ENCODE measurements at regions not wholly inside any gene's neighbourhood (a gene's known extent, or its start where the extent isn't known, plus 50 kb on each side); places are given as distances from the start of the nearest gene placed in this dataset.

GRCh38 chr6:77292564-77293546, 170.4 kb downstream of the HTR1B start:
- TF ChIP-seq, protein P1, sequence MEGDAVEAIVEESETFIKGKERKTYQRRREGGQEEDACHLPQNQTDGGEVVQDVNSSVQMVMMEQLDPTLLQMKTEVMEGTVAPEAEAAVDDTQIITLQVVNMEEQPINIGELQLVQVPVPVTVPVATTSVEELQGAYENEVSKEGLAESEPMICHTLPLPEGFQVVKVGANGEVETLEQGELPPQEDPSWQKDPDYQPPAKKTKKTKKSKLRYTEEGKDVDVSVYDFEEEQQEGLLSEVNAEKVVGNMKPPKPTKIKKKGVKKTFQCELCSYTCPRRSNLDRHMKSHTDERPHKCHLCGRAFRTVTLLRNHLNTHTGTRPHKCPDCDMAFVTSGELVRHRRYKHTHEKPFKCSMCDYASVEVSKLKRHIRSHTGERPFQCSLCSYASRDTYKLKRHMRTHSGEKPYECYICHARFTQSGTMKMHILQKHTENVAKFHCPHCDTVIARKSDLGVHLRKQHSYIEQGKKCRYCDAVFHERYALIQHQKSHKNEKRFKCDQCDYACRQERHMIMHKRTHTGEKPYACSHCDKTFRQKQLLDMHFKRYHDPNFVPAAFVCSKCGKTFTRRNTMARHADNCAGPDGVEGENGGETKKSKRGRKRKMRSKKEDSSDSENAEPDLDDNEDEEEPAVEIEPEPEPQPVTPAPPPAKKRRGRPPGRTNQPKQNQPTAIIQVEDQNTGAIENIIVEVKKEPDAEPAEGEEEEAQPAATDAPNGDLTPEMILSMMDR (IDR thresholded peaks at IDR 0.05), result no peak
- no peak for TF ChIP-seq POLR2A (IDR thresholded peaks at IDR 0.05)
